ENCODE measurements at regions not wholly inside any gene's neighbourhood (a gene's known extent, or its start where the extent isn't known, plus 50 kb on each side); places are given as distances from the start of the nearest gene placed in this dataset.
"Not testable (repeated sequence)": the region's sequence is repeated elsewhere in the genome, so short reads cannot be mapped to it uniquely, and the experiment has no call there.

DNA sequence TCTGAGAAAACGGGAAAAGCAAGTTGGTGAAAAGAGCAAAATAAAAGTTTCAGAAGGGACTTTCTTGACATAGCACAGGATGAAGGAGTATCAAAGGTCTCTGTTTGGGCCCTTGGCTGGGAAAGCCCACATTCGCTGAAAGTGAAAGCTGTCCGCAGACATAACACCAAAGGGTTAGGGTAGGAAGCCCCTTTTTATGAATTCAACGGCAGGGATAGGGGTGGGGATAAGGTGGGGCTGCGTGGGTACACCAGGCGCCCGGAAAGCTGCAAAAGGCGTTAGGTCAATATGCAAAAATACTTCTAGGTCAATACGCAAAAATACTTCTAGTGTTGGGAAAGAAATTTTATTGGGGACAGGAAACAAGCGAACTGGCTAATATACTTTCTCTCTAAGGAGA, 135.1 kb downstream of the OR2B2 start:
- H3K36me3 ChIP-seq (replicated peaks in 1 of 2), result no peaks in the 10 kb centered on the region
- no peak overlapping the region for H3K4me3 ChIP-seq
- TF ChIP-seq, protein P1, sequence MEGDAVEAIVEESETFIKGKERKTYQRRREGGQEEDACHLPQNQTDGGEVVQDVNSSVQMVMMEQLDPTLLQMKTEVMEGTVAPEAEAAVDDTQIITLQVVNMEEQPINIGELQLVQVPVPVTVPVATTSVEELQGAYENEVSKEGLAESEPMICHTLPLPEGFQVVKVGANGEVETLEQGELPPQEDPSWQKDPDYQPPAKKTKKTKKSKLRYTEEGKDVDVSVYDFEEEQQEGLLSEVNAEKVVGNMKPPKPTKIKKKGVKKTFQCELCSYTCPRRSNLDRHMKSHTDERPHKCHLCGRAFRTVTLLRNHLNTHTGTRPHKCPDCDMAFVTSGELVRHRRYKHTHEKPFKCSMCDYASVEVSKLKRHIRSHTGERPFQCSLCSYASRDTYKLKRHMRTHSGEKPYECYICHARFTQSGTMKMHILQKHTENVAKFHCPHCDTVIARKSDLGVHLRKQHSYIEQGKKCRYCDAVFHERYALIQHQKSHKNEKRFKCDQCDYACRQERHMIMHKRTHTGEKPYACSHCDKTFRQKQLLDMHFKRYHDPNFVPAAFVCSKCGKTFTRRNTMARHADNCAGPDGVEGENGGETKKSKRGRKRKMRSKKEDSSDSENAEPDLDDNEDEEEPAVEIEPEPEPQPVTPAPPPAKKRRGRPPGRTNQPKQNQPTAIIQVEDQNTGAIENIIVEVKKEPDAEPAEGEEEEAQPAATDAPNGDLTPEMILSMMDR (IDR thresholded peaks at IDR 0.05), result no peak
- no peak for TF ChIP-seq POLR2A (IDR thresholded peaks at IDR 0.05)
- no peak overlapping the region for H3K27ac ChIP-seq
- H3K27me3 ChIP-seq, result no peaks in the 10 kb centered on the region
- no peak for DNase-seq
- H3K9me3 ChIP-seq (replicated peaks in 1 of 3), result no peaks in the 10 kb centered on the region
- intact Hi-C loops (cut with DNase I), result no loop called here
- no peaks in the 10 kb centered on the region for H3K4me1 ChIP-seq (replicated peaks in 1 of 2)
- WGBS, 4 donors, result 74 to 83% (median 81%) methylated on average over 10 of the region's 10 CpGs

DNA sequence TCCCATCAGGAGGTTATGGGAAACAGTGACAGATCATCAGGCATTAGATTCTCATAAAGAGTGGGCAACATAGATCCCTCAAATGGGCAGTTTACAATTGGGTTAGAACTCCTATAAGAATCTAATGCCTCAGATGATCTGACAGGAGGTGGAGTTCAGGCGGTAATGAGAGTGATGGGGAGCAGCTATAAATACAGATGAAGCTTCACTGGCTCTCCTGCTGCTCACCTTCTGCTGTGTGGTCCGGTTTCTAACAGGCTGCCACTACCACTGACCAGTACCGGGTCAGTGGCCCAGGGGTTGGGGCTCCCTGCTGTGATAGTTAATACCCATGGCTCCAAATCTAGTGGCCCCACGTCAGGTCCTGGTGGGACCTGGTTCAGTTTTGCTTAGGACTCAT, 135.7 kb downstream of the OR2B2 start:
- WGBS, 4 donors, result 84 to 91% (median 87%) methylated on average over 4 of the region's 4 CpGs
- Histone ChIP-seq H3K36me3 (replicated peaks in 1 of 2) (no peaks in the 10 kb centered on the region), H3K4me1 (replicated peaks in 1 of 2) (no peaks in the 10 kb centered on the region), H3K9me3 (replicated peaks in 1 of 3) (no peaks in the 10 kb centered on the region), H3K4me3 (no peak overlapping the region), H3K27me3 (no peaks in the 10 kb centered on the region), H3K27ac (no peak overlapping the region)
- DNase-seq, result no peak
- TF ChIP-seq, protein P1 (IDR thresholded peaks at IDR 0.05), result no peak
- no peak for TF ChIP-seq POLR2A (IDR thresholded peaks at IDR 0.05)
- intact Hi-C loops (cut with DNase I), result no loop called here

DNA sequence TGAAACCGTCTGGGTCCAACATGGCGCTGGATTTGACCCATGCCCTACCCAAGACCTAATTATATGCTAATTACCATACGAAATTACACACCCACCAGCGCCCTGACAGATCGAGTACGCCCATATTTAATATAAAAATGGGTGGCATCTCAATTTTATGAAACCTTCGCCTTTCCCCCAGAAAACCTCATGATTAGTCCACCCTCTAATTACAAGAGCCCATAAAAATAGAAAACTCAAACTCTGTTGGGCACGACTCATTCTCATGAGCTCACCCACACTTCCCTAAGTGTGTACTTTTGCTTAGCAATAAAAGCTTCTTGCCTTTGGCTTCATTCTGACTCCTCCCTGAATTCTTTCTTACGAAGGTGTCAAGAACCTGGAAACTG, 136.4 kb downstream of the OR2B2 start:
- 81 to 87% (median 82%) methylated on average over 9 of the region's 9 CpGs for WGBS, 4 donors

DNA sequence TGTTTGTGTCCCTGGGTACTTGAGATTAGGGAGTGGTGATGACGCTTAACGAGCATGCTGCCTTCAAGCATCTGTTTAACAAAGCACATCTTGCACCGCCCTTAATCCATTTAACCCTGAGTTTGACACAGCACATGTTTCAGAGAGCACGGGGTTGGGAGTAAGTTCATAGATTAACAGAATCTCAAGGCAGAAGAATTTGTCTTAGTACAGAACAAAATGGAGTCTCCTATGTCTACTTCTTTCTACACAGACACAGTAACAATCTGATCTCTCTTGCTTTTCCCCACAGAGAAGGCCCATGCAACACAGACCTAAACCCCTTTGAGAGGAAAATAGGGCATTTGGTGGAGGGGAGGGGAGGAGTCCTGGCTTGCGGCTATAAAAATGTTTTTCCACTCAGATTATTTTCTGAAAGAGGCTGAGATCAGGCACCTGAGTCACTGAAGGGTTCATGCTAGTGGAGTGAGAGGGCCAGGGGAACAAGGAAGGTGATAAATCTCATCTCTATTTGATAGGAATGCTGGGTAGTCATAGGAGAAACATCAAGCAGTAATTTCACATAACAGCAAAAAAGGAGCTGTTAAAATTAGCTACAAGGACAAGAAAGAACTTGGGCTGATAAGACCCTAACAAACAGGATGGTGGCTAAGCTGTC, 136.9 kb downstream of the OR2B2 start:
- 61 to 84% (median 76%) methylated on average over 5 of the region's 5 CpGs for WGBS, 4 donors
- H3K27me3 ChIP-seq; H3K9me3 ChIP-seq (replicated peaks in 1 of 3); intact Hi-C loops (cut with DNase I); H3K36me3 ChIP-seq (replicated peaks in 1 of 2); H3K27ac ChIP-seq; H3K4me3 ChIP-seq; H3K4me1 ChIP-seq (replicated peaks in 1 of 2); DNase-seq: not testable (repeated sequence)

More for the DNA sequence above, 136.4 kb downstream of the OR2B2 start:
- no peaks in the 10 kb centered on the region for H3K36me3 ChIP-seq (replicated peaks in 1 of 2)
- no peaks in the 10 kb centered on the region for H3K27me3 ChIP-seq
- H3K9me3 ChIP-seq (replicated peaks in 1 of 3), result no peaks in the 10 kb centered on the region
- intact Hi-C loops (cut with DNase I), result no loop called here
- no peak for DNase-seq
- TF ChIP-seq POLR2A (IDR thresholded peaks at IDR 0.05), result no peak
- TF ChIP-seq, protein P1 (IDR thresholded peaks at IDR 0.05), result no peak
- no peak overlapping the region for H3K4me3 ChIP-seq
- H3K4me1 ChIP-seq (replicated peaks in 1 of 2), result no peaks in the 10 kb centered on the region
- H3K27ac ChIP-seq, result no peak overlapping the region

DNA sequence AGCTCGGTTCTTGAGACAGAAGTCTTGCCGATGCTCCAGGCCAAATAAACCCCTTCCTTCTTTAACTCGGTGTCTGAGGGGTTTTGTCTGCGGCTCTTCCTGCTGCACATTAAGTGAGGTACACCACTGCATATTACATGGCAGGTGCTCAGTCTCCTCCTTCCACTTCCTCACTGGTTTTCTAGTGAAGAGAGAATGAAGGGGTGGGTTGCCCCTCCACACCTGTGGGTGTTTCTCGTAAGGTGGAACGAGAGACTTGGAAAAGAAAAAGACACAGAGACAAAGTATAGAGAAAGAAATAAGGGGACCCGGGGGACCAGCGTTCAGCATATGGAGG, 138.0 kb downstream of the OR2B2 start:
- H3K27ac ChIP-seq; H3K36me3 ChIP-seq (replicated peaks in 1 of 2); H3K27me3 ChIP-seq; H3K4me3 ChIP-seq; intact Hi-C loops (cut with DNase I); H3K9me3 ChIP-seq (replicated peaks in 1 of 3); DNase-seq; H3K4me1 ChIP-seq (replicated peaks in 1 of 2): not testable (repeated sequence)
- 77 to 88% (median 83%) methylated on average over 8 of the region's 8 CpGs for WGBS, 4 donors

DNA sequence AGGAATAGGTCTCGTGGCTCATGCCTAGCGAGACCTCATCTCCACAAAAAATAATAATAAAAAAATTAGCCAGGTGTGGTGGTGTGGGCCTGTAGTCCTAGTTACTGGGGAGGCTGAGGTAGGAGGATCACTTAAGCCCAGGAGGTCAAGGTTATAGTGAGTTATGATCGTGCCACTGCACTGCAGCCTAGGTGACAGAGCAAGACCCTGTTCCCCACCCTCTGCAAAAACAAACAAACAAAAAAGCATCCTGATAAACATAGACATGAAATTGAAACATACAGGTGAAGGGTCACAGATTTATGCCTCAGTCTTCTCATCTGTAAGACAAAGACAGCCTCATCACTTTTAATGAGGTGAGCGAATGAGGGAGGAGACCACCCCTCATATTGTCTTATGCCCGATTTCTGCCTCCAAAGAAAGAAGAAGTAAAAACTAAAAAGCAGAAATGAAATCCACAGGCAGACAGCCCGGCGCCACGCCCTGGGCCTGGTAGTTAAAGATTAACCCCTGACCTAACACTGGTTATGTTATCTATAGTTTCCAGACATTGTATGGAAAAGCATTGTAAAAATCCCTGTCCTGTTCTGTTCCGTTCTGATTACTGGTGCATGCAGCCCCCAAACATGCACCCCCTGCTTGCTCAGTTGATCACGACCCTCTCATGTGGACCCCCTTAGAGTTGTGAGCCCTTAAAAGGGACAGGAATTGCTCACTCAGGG, 138.5 kb downstream of the OR2B2 start:
- H3K36me3 ChIP-seq (replicated peaks in 1 of 2); DNase-seq; H3K27me3 ChIP-seq; H3K4me3 ChIP-seq; H3K4me1 ChIP-seq (replicated peaks in 1 of 2); H3K9me3 ChIP-seq (replicated peaks in 1 of 3); intact Hi-C loops (cut with DNase I); H3K27ac ChIP-seq: not testable (repeated sequence)
- 72 to 85% (median 81%) methylated on average over 10 of the region's 10 CpGs for WGBS, 4 donors

All from adrenal gland (tissue), 9 donors.